Putamen (tissue), 1 donor: ENCODE measurements at regions not wholly inside any gene's neighbourhood (a gene's known extent, or its start where the extent isn't known, plus 50 kb on each side); places are given as distances from the start of the nearest gene placed in this dataset.
"Not testable (repeated sequence)": the region's sequence is repeated elsewhere in the genome, so short reads cannot be mapped to it uniquely, and the experiment has no call there.

Source experiments
- DNase-seq: peaks from one replicate; pipeline ENCODE4 v3.0.0-alpha.2; 2016; ENCODE audit warnings: low spot score

DNA sequence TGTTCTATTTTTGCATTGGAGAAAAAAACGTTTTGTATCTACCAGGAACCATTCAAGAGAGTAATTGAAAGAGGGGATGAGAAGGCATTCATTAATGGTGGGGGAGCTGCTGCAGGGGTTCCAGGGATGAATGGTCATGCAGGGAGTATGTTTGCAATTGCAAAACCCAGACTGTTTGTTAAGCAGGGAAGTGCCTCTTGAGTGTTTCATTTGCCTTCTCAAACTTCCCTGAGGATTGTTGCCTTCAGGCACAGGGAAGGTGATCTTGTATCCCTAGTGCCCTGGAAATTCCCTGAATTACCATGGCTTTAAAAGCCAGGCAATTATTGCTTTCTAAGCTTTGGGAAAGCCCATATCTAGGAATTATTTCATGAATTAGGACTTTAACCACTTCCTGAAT, 172.7 kb upstream of the NLGN4Y start:
- no peak for DNase-seq

DNA sequence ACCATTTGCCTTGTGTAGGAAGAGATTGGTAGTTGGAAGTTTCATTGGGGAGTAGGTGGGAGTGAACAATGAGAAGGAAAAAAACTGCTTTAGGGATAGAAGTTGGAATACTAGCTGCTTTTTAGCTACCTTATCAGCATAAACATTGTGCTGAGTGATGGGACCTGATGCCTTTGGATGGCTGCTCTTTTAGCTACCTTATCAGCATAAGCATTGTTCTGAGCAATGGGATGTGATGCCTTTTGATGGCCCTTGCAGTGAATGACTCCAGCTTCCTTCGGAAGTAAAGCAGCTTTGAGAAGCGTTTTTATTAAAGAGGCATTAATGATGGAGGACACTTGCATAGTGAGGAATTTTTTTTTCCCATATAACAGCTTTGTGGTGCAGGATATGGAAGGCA, 168.2 kb upstream of the NLGN4Y start:
- DNase-seq = no peak

DNA sequence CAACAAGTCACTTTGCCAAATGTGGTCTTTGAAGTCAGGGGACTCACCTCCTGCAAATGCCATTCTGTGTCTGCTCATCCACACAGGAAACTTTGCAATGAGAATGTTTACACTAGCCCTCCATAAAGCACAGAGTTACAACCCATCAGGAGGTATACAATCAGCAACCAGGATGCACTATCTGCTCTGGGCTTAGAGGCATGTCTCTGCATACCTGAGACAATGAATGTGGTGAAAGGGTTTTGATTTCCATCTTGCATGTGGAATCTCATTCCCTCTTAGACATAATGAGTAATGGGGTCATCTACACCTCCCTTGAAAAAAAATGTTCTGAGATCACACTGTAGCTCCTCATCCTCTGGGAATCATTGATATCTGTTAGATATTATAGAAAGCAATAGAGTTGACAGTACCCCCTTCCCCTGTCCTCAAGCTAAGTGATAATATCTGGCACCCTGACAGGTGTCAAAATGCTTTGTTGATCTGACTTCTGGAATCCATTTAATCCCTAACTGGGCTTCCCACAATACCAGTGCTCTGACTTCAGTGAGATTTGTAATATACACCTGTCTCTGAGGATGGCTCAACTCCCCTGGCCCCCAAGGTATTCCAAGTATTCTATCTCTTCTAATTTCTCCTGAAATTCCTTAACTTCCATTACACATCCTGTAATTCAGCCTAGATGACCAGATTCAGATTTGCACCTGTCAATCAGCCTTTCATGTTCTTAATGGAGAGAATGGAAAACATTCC, 163.4 kb upstream of the NLGN4Y start:
- DNase-seq = no peak

DNA sequence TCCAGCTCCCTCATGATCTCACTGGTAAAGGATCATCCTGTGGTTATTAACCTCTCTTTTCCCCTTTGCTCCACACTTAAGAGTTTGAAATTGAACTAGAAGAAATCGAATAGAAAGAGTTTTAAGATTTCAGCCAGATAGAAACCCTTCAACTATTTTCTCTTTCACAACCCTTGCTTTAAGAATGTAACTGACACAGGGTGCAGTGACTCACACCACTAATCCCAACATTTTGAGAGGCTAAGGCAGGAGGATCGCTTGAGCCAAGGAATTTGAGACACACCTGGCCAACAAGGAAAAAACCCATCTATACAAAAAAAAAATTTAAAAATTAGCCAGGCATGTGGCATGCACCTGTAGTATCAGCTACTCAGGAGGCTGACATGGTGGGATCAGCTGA, 150.7 kb upstream of the NLGN4Y start:
- DNase-seq = no peak

DNA sequence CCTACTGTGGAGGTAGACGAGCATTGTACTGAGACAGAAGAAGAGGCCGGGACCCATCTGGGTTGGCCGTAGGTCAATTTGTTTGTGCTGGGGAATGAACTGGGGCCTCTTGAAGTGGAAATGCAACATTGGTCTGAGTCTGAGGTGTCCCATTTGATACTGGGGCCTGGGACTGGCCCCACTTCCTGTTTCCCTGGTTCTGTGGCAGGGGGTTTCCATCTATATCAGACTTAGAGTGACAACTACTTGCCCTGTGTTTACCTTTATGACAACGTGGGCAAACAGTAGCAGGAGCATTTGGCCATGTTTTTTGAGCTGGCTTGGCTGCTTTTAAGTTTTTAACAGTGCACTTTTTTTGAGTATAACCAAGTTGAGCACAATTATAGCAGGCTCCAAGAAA, 146.1 kb upstream of the NLGN4Y start:
- no peak for DNase-seq

DNA sequence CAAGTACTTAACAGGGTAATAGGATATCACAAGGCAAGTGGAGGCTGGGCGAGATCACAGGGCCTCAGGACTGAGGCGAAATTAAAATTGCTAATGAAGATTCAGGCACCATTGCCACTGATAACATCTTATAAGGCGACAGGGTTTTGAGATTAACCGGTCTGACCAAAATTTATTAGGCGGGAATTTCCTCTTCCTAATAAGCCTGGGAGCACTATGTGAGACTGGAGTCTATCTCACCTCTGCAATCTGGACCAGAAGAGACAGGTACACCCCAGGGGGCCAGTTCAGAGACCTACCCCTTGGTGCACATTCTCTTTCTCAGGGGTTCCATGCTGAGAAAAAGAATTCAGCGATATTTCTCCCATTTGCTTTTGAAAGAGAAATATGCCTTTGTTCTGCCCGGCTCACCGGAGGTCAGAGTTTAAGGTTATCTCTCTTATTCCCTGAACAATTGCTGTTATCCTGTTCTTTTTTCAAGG, 113.7 kb upstream of the NLGN4Y start:
- not testable (repeated sequence) for DNase-seq

DNA sequence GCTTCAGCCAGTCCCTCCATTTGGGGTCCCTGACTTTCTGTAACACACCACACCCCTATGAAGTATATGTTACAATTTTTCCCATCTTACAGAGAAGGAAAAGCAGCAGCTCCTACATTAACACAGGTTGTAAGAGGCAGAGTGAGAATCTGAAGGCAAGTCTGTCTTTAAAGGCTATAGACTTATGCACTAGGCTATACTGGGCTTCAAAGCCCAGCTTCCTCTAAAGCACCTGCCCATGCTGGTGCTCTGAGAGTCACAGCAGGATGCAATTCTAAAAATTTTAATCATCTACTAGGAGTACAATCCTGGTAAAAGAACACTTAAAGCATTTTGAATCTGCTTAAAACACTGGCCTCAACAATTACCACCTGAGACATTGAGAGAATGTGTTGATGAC, 113.0 kb upstream of the NLGN4Y start:
- no peak for DNase-seq

DNA sequence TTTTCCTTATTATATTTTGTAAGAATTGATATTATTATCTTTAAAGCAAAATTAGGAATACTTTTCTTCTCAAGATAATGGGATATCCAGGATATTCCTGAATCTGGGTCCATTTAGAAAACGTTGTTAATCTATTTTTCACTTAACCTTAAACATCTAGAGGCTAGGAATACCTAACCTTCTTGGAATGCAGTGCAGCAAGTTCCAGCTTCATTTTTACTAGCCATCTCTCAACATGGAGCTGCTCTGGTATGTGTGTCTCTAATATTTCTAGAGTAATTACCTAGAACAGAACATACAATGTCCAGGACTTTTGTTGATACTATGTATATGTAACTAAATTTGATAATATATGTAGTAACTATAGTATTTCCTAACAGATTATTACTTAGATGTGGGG, 87.8 kb upstream of the NLGN4Y start:
- DNase-seq = no peak

DNA sequence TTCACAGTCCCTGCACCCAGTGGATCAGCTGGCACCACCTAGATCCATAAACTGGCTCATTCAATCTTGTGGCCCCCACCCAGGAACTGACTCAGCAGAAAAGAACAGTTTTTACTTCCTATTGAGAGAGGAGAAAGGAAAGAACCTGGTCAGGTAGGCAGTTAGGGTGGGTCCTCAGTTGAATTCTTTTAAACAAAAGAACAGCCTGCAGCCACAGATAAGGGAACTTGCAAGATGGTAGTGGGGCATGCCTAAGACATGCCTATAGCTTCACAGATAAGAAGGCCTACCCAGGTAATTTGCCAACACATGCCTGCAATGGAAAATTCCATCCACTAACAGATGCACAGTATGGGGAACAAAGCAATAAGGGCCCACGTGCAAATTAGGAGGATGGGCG, 86.7 kb upstream of the NLGN4Y start:
- no peak for DNase-seq

DNA sequence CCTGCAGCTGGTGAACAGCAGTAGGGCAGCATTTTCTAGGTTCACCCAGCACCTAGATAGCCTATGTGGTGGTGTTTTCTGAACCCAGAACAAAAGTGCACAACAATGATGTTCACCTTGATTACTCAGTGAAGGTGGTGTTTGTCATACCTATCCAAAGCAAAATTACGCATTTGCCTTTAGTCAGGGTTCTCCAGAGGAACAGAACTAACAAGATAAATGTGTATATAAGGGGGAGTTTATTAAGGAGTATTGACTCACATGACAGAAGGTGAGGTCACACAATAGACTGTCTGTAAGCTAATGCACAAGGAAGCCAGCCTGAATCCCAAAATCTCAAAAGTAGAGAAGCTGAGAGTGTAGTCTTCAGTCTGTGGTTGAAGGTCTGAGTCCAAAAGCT, 85.9 kb upstream of the NLGN4Y start:
- no peak for DNase-seq

DNA sequence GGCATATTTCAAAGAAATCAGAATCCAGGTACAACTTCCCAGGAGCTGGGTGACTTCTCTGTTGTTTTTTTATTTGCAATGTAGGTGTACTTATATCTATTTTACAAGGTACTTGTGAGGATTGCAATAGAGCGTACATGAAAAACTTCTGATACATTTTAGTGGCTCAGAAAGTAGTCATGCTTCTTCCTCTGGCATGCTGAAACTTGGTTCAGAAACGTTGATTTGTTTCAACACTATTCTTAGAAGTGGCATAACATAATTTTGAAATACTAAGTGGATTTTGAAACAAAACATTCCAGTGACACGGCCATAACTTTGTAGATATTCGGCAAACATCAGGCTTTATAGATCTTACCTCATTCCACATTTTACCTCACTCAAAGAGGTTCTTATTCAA, 79.8 kb upstream of the NLGN4Y start:
- DNase-seq = no peak

DNA sequence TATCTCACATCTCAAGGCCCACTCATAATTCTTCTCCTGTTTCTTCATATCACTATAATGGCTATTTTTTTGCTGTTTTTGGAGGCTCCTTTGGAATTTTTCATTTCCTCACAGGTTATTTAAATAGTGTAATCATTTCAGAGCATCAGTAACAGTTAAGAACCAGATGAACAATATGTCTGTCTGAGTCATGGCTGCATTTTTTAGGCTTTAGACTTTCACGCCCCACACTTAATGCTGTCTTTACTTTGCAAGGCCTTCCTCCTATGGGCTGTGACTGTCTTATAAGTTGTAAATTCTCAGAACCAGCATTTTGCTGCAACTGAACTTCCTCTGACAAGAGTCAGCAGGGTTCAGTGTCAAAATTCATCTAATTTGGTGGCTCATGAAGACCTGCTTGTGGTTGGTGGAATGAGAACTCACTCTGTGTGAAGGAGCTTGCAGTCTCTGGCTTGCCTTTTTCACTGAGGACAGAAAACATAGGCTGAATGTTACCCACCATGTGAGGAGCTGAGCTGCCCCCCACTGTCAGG, 56.1 kb upstream of the NLGN4Y start:
- no peak for DNase-seq

DNA sequence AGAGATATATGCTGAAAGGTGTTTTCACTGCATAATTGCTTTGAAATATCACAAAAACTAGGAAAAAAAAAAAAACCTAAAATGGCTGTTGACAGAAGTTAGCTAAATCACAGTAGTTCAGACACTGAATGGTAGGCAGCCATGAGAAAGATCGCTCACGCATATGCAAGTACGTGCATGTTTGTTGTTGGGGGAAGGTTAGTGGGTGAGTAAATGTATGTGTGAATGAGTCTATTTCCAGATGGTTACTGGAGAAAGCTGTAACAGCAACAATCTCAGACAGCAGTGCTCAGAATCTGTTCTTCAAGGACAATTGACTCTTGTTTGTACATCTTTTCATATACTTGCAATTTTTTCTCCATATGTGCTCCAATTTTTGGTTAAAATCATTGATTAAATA, 51.9 kb upstream of the NLGN4Y start:
- DNase-seq = no peak

DNA sequence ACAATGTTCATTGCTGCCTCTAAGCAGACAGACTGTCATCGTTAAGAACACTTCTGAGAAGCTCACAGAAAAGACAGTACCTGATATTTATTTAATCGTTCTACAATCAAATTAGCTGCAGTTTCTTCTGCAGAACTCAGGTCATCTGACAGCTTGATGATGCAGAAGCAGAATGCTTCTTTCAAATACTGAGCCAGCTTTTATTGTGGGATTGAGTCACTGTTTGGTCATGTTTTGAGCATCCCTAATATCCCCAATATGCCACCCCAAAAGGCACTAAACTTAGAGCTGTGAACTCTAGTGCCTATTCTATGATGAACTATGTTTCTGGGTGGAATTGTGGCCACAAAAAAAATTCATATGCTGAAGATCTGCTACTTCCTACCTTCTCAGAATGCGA, 51.0 kb upstream of the NLGN4Y start:
- no peak for DNase-seq
